ENCODE measurements at regions not wholly inside any gene's neighbourhood (a gene's known extent, or its start where the extent isn't known, plus 50 kb on each side); places are given as distances from the start of the nearest gene placed in this dataset.

DNA sequence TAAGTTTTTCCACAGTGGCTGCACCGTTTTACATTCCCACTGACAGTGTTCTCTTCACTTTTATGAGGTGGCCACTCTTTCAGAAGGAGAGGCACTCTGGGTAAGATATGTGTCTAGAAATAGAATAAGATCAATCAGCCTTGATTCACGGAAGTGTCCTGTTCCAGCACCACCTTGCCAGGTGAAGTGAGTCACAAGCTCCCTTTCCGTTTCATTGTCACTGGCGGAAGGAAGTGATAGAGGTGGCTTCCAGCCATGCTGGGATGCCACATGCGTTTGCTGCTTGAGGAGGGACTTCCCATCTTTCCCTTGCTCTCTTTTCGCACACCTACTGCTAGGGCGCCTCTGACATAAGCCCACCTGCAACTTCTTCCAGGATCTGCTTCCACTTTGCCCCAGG lies 217.1 kb downstream of the PIK3R1 start:
- DNase-seq: no peak

DNA sequence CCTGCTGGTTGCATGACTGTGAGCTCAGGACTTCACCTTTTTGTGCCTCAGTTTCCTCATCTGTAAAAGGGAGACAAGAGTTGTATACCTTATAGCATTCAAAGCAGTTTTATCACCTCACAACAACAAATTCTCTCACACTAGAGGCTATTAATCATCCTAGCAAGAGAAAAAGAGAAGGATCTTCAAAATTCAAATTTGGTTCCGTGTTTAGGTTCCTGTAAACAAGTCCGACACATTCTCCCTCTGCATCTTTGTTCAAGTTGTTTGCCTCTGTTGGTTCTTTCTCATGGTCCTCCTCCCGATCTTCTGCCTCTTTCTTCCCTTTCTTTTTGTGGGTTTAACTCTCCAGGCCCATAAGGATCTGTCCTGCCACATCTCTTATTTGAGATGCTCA lies 218.0 kb downstream of the PIK3R1 start:
- DNase-seq: no peak

DNA sequence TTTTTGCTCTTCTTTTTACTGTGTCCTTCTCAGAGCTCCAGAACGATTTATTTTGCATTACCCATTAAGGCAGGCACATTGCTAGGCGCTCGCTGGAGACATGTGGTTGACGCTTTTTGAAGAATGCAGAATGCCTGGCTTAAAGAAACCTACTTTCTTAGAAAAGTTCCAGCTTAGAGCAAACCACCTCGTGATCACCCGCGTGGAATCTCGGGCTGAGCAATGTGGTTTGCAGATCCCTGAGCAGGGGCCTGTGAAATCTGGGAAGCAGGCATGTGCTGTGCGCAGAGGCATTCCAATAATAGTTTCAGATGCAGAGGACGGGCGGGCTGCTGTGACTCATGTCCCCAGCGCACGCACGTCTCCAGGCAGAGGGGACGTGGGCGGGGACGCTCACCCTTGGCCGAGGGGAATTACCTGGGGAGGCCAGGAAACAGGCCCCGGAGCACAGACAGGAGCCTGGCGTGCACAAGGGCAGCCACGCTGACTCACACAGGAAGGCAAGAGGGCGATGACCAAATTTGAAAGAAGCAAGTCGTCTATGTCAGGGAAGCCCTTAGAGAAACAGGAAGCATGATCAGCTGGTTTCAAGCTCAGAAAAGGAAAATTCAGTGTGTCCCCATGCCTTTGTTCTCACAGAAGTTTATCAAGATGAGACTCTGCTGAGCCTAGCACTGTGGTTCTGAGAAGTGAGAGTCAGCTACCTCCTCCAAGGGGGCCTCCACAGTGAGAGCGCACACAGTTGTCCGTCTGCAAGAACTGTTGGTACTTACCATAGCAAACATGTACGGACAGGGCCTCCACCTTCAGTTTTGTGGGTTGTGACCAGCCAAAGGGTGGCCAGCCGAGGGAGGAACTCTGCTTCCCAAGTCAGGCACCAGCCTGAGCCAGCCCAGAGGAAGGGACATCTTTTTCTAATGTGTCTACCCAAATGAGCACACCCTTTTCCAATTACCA lies 218.6 kb downstream of the PIK3R1 start:
- DNase-seq: peak; percentile 89 to 93

DNA sequence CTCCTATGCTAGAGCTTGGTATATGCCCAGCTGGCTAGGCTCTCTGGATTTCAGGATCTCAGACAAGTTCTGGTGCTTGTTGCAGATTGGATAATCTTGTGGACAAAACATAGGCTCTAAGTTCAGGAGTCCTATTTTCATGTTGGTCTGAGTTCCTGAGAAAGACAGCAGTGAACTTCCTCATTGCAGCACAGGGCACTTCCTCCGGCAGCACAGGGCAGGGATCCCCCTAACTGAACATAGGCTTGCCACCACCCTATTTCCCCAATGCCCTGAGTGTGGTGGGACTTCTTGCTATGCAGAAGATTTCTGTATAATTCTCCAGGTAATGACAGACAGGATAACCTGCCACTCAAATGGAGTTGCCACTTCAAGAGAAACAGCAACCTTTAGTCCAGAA lies 220.1 kb downstream of the PIK3R1 start:
- DNase-seq: no peak

DNA sequence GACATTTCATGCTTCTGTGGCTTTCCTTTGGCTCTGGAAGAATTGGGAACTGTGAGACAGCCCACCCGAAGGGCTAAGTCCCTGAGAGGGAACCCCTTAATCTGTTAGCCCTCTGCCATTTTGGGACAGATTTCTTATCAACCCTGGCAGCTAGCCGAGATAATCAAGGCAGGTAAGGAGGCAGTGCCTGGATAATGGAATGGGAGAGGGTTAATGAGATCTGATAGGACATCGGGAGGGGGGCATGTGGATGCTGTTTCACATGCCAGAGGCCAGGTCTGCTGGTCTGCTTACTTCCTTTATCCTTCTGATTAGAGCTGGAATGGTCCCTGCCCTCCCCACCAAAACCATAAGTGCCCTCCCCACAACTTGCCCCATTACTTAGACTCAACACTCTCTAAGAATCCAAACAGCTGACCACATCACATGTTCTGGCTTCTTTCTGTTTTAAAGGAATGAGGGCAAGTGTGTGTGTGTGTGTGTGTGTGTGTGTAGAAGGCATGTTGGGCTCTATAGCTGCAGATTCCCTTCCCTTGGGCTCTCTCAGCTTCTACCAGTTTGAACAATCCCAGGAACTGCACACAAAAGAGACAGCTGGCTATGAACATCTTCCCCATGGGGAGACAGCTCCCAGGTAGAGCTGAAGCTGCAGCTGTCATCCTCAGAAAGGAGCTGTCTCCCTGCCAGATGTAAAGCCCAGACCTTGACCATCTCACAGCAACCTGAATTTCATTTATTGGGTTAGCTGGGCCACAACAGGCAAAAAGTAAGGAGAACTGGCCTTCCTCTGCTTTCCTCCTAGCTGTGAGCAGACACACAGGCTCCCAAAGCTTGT lies 221.3 kb downstream of the PIK3R1 start:
- DNase-seq: no peak

DNA sequence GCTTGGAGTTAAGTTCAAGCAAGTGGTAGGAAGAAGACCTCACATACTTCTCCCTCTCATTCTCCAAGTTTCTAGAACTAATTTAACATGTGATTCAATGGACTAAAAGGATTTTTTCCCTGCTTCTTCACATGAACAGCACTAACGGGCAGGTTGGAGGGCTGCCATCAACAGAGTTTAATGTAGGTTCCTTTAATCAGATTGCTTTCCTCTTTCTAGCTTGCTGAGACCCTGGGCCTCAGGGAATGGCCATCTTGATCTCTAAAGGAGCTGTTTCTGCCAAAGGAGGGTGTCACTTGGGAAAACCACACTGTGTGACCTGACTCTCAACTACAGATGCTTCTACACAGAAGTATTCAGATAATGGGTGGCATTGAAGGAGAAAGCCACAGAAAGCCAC lies 223.3 kb downstream of the PIK3R1 start:
- DNase-seq: no peak

DNA sequence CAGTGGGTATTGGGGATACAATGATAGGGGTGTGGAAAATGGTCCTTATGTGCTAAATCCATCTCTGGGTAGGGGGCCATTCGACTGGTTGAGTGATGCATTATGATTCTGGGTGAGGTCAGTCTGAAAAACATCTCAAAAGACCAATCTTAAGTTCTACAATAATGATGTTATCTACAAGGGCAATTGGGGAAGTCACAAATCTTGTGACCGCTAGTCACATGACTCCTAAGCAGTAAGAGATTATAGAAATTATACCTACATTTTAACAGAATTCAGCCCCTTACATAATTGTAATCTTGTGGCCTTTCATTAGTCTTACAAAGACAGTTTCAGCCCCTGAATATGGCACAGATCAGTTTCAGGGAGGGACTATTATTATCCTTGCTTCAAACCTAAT lies 224.7 kb downstream of the PIK3R1 start:
- no peak for DNase-seq

DNA sequence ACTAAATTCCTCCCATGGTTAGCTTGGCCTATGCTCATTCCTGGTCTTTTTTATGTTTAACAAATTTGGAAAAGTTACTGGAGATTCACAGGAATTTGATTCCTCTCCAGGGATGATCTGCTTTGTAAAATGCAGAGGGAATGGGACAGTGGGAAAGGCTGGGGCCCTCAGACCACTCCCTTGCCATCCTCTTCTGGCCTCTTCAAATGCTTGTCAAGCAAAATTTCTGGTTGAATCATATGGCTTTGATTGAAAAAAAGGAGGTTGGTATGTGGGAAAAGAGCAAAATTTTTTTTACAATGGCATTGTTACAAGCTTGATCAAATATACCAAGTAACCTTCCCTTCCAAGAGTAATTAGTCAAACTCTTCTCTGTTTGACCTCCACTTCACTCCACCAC lies 225.1 kb downstream of the PIK3R1 start:
- no peak for DNase-seq

DNA sequence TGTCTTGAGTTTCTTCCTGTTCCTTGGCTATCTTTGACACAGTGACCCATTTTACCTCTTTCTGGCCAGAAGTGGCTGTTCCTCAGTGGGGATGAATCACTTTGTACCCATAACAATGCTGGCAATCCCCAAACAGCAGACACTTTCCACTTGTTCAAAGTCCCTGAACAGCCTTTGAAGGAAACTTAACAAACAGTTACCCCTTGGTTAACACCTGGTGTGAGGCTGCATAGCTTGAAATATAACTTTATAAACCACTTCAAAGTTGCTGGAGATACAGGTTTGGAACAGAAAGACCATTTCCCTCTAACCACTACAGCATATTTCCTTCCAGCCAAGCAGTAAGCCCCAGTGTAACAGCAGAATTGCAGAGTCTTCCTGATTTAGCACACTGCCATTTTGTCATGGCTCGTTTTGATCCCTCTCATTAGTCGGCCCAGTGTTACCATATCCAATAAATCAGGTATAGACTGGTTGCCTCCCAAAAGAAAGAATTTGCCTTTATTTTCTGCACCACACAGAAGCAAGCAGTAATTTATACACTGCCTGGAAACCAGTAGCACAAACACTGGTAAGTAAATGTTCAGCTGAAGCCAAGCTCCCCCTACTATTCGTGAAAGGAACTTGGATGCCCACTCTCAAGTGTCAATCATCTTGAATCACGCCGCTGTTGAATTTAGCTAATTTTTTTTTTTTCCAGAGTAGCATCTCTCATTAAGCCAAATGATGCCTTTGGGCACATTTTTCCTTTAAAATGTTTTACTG lies 225.9 kb downstream of the PIK3R1 start:
- no peak for DNase-seq

DNA sequence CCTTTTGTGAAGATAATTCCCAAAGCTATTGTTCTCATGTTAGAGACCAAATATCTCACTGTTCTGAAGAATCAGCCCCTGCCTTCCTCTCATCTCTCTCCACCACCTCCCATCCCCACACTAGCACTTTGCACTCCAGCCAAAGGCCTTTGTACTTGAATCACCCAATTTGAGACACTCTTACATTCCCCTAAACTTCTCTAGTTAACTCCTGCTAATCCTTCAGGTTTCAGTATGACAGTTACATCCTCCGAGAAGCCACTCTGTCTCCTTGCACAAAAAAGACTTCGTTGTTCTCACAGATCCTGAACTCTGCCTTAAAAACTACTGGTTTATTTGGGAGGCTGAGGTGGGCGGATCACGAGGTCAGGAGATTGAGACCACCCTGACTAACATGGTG lies 227.5 kb downstream of the PIK3R1 start:
- no peak for DNase-seq

DNA sequence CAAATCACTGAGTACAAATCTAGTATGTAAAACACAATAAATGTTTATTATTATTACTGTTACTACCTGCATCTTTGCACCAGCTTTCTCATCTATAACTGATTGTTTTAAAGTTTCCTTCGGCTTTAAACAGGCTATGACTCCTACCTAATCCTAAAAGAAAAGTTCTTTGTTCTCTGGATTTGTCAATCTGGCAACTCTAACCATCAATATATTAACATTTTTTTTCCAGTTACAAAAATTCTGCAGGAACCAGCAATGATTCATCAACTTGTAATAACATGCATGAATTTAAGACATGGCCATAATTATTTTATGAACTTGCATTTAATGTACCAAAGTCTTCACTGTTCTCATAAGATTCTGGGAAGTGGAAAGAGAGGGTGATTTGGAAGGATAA lies 228.5 kb downstream of the PIK3R1 start:
- no peak for DNase-seq

DNA sequence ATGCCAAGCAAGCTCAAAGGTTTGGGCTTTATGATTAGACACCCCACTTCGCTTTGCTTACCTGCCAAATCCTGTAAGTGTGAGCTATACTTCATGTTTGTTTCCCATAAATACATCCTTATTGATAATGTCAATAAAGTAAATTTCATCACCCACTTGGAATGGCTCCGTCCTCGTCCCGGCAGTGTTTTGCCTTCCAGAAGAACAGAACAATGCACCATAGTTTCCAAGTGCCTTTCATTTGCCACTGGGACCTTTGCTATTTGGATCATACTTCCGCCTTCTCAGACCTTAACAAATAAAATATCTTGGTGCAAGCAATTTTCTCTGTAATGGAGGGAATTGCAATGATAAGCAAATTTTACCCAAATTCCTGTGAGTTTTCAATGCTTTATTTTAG lies 229.3 kb downstream of the PIK3R1 start:
- no peak for DNase-seq

DNA sequence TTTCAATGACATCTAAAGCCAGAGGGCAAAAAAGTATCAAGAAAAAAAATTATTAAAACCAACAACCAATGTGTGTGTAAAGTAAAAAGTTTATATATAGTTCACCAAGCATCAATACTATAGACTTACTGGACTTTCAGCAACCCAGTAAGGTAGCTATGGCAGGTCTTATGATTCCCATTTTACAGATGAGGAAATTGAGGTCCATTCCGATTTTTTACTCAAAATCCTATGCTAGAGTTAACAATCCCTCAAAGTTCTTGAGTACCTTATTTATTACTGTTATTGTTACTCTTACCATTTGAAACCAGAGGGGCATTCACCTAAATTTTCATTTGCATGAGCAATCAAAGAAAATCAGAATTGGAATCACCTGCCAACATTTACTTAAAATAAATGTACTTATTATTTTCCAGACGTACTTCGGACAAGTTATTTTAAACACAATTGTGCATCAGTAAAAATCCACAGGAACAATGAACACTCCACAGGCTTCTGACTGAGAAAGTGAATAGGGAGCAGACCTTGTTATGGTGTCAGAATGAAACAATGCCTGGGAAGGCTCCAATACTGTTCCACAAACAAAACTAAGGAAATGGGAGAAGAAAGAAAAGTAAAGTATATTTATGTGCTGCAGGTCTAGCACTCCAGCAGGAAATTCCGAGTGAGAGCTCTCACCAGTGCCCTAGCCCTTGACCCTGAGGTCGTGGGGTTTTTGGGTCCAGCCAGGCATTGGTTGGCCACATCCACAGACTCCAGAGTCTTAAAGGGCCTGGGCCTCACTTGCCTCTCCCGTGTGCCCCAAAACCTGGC lies 229.9 kb downstream of the PIK3R1 start:
- DNase-seq: no peak

DNA sequence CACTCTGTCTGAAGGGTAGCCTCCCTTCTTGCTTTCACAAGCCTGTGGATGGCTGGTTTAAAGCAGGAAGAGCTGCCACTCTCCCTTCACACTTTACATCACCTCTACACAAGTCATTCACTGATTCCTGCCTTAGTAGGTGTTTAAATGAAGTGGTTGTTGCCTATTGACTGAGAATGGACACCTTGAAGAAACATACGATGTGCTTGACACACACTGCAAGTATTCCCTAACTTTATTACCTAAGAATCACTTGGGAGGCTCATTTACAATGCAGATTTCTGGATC lies 230.5 kb downstream of the PIK3R1 start:
- DNase-seq: no peak

DNA sequence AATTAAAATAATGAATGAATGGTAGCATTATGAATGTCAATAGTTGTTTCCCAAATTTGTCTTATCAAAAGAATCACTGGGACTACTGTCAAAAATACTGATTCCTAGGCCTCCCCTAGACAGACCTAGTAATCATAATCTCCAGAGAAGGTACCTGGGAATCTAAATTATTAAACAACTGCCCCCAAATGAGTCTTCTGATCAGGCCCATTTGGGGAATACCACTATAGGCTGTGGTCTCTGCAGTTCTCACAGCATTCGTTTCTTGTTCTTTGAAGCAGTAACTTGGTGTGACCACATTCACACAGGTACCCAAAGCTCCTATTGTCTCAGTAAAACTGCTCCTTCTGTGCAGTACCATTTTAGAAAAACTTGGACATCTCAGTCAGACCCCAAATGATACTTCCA lies 230.9 kb downstream of the PIK3R1 start:
- DNase-seq: no peak

DNA sequence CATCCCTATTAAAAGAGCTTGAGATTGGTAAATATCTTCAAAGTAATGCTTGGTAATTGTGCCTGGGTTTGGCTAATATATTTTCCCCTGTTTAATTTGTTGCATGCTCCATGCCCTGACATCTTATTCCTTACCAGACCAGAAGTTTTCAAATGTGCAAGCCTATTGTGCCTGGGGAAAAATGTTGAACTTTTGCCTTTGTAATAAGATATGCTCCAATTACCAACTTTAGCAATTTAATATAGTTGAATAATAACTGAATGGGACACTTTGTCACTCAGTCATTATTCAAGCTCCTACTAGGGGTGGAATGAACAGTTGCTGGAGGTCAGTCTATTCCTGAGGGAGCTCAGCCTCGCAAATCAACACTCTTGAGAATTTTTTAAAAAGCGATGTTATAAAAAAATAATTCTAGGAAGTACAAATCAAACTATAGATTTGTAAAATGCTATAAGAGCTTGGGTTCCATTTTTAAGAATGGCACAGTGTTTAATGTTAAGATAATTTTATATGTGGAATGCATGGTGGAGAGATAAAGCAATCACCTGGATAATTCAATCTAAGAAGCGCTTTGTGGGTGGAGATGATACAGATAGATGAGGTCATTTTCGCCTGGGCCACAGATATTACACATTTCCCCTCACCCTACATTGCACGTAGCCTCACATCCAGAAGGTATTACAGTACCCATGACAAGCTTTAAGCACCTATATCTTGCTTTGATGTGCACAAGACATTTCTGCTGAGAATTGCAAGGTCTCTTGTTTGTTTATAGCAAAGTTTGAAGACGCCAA lies 231.8 kb downstream of the PIK3R1 start:
- no peak for DNase-seq

DNA sequence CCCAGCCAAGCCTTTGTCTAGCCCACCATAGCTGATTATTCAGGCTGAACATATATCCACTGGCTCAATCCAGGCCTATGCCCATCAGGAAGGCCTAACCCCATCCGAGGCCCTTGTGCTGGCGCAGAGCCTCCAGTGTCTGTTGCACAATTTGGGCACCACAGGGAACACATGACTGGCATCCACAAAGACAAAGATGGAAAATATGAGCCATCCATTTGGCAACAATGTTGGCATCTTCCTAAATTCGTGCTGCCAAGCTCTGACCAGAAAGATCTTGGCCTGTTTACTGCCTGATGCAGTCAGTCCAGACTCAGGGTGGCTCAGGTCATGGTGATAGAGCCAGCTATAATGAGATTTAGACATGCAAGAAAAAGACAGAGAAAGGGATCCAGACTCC lies 233.8 kb downstream of the PIK3R1 start:
- DNase-seq: no peak

DNA sequence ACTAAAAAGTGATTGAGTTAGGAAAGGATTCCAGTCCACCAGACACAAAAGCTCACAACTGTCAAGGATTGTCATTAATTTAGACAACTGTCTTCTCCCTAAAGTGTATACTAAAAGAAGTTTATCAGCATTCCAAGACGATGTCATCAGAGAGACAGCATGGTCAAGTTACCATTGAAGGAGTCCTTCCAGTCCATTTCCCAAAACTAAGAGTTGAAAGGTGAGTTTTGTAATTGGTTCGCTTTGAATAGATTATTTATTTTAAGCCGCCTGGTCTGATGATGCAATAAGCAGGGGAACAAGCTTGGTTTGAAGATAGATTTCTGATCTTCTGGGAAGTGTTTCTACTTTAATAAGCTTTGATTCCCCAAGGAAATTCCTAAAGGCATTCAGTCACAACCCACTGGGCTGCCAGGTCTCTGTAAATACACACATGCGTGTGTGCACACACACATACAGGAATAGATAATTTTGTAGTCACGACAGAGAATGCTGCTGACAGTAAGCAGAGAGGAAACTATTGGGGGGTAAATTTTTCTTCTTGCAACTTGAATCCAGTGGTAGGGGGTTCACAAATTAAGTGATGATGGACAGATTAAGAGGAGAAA lies 234.8 kb downstream of the PIK3R1 start:
- no peak for DNase-seq

DNA sequence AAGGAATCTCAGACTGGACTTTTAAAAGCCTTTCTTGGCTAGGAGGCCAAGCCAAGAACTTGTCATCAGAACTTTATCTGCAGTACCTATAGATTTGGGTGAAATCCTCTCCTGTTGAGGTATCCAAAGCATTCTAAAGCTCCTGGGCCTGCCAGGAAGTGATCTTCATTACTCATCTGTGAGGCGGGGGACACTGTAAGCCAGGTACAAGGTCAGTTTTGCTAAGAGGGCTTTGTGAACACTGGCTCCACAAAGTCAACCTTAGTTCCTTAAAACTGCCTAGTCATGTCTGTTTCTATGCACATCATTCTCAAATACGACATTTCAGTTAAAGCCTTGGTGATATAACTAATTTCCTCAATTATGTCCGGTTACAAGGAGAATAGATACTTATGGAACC lies 236.7 kb downstream of the PIK3R1 start:
- DNase-seq: no peak

DNA sequence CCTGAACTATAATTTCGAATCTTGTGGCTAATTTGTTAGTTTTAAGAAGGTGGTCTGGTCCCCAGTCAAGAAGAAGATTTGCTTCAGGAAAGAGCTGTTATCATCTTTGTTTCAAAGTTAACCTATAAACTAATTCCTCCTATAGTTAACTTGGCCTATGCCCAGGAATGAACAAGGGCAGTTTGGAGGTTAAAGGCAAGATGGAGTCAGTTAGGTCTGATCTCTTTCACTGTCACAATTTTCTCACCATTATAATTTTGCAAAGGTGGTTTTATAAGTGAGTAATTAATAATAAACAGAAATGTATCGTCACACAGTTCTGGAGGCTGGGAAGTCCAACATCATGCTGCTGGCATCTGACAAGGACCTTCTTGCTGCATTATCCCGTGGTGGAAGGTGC lies 238.6 kb downstream of the PIK3R1 start:
- no peak for DNase-seq

DNA sequence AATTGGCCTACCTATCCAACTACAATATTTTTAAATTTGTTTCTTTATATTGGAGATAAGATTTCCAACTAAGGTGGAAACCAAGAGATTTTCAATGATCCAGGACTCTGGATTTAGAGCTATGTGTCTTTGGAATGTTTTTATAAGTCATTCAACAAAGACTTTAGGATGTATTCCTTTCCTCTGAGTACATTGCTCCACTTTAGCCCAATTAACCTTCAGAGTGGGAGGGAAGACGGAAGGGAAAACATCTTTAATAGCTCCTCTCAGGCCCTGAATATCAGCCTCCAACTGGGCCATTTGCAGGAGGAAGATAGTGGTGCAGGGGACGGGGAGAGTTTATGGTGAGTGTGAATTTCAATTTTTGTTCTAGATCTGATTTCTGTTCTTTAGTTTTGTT lies 239.2 kb downstream of the PIK3R1 start:
- no peak for DNase-seq
